ENCODE measurements at regions not wholly inside any gene's neighbourhood (a gene's known extent, or its start where the extent isn't known, plus 50 kb on each side); places are given as distances from the start of the nearest gene placed in this dataset.

GRCh38 chr12:73185403-73185802 is 913.2 kb downstream of the TRHDE start:
- no peaks in the 10 kb centered on the region for H3K4me1 ChIP-seq
- no peak for DNase-seq
- no peaks in the 10 kb centered on the region for H3K36me3 ChIP-seq
- H3K27me3 ChIP-seq: no peaks in the 10 kb centered on the region
- intact Hi-C loops (cut with DNase I): no loop called here
- TF ChIP-seq POLR2AphosphoS5 (IDR thresholded peaks at IDR 0.05): no peak
- WGBS, 2 donors: 78 to 97% methylated on average over 1 of the region's 1 CpG
- H3K9me3 ChIP-seq: peaks cover 0 to 8% (median 4%) of the 10 kb centered on the region in 4 donors
- no peak overlapping the region for H3K4me3 ChIP-seq
- H3K27ac ChIP-seq: no peak overlapping the region

DNA sequence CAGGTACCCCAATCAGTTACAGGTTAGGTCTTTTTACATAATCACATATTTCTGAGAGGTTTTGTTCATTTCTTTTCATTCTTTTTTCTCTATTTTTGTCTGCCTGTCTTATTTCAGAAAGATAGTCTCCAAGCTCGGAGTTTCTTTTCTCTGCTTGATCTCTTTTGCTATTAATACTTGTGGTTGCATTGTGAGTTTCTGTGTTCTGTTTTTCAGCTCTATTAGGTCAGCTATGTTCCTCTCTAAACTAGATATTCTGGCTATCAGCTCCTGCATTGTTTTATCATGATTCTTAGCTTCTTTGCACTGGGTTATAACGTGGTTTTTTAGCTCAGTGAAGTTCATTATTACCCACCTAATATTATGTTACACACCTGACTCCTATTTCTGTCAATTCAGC is 914.1 kb downstream of the TRHDE start:
- TF ChIP-seq POLR2AphosphoS5 (IDR thresholded peaks at IDR 0.05) (no peak), EP300 (IDR thresholded peaks at IDR 0.05) (no peak), POLR2A (IDR thresholded peaks at IDR 0.05) (no peak)
- TF ChIP-seq, protein P1, sequence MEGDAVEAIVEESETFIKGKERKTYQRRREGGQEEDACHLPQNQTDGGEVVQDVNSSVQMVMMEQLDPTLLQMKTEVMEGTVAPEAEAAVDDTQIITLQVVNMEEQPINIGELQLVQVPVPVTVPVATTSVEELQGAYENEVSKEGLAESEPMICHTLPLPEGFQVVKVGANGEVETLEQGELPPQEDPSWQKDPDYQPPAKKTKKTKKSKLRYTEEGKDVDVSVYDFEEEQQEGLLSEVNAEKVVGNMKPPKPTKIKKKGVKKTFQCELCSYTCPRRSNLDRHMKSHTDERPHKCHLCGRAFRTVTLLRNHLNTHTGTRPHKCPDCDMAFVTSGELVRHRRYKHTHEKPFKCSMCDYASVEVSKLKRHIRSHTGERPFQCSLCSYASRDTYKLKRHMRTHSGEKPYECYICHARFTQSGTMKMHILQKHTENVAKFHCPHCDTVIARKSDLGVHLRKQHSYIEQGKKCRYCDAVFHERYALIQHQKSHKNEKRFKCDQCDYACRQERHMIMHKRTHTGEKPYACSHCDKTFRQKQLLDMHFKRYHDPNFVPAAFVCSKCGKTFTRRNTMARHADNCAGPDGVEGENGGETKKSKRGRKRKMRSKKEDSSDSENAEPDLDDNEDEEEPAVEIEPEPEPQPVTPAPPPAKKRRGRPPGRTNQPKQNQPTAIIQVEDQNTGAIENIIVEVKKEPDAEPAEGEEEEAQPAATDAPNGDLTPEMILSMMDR (IDR thresholded peaks at IDR 0.05): no peak
- DNase-seq: no peak
- 61 to 80% methylated on average over 2 of the region's 2 CpGs for WGBS, 2 donors
- Histone ChIP-seq H3K27me3 (no peaks in the 10 kb centered on the region), H3K36me3 (no peaks in the 10 kb centered on the region), H3K4me3 (no peak overlapping the region), H3K4me1 (no peaks in the 10 kb centered on the region), H3K27ac (no peak overlapping the region), H3K9me3 (peaks cover 0 to 8% (median 4%) of the 10 kb centered on the region in 4 donors)
- intact Hi-C loops (cut with DNase I): no loop called here

DNA sequence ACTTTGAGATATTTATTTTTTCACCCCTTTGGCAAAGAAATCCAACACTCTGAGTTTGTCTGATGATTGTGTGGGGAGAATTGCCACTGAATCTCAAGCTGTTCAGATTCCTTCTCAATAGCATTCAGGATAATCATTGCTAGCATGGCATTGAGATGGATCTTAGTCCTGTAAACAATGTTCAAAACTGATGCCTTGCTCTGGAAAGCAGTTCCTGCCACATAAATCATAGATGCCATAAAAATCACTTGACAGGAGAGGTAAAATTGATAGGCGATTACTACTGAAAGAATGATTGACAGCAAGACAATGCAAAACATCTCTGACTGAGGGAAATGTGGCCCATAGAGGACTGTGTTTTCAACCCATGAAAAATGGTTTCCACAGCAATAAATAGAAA is 915.6 kb downstream of the TRHDE start:
- 63 to 64% methylated on average over 1 of the region's 1 CpG for whole genome bisulfite sequencing, 2 donors
- no peak for DNase-seq
- TF ChIP-seq, protein P1 (IDR thresholded peaks at IDR 0.05): no peak
- TF ChIP-seq EP300 (IDR thresholded peaks at IDR 0.05) (no peak), POLR2A (IDR thresholded peaks at IDR 0.05) (no peak), POLR2AphosphoS5 (IDR thresholded peaks at IDR 0.05) (no peak)
- Histone ChIP-seq H3K4me3 (no peak overlapping the region), H3K27ac (no peak overlapping the region), H3K36me3 (no peaks in the 10 kb centered on the region), H3K9me3 (peaks cover 0 to 8% (median 4%) of the 10 kb centered on the region in 4 donors), H3K27me3 (no peaks in the 10 kb centered on the region), H3K4me1 (no peaks in the 10 kb centered on the region)
- intact Hi-C loops (cut with DNase I): no loop called here

GRCh38 chr12:73210548-73211204 is 938.5 kb downstream of the TRHDE start:
- Histone ChIP-seq H3K4me3 (no peak overlapping the region), H3K27ac (no peak overlapping the region), H3K27me3 (no peaks in the 10 kb centered on the region), H3K36me3 (no peaks in the 10 kb centered on the region), H3K9me3 (no peaks in the 10 kb centered on the region), H3K4me1 (no peaks in the 10 kb centered on the region)
- TF ChIP-seq POLR2A (IDR thresholded peaks at IDR 0.05): no peak
- TF ChIP-seq POLR2AphosphoS5 (IDR thresholded peaks at IDR 0.05): no peak
- TF ChIP-seq EP300 (IDR thresholded peaks at IDR 0.05): no peak
- TF ChIP-seq, protein P1 (IDR thresholded peaks at IDR 0.05): no peak
- no peak for DNase-seq
- intact Hi-C loops (cut with DNase I): no loop called here
- WGBS, 2 donors: 80 to 86% methylated on average over 5 of the region's 5 CpGs

DNA sequence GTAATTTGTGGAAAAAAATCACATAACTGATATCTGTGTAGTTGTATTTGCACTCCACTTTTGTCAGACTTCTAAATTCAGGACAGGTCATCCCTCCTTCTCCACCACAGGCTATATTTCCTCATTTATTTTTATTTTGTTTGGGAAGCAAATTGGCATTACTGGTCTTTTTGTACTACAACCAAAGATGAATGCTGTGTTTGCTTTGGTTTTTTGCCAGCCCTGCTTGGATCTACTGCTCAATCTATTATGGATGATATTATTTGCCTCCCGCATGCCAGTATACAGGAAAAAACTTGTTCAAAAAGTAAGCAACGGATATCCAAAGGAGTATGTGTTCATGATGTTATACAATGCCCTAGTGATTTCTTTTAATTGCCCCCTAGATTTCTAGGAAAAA is 948.8 kb downstream of the TRHDE start:
- H3K27me3 ChIP-seq: no peaks in the 10 kb centered on the region
- H3K27ac ChIP-seq: no peak overlapping the region
- H3K4me1 ChIP-seq: no peaks in the 10 kb centered on the region
- intact Hi-C loops (cut with DNase I): no loop called here
- no peak overlapping the region for H3K4me3 ChIP-seq
- no peaks in the 10 kb centered on the region for H3K36me3 ChIP-seq
- H3K9me3 ChIP-seq: no peaks in the 10 kb centered on the region
- no peak for TF ChIP-seq EP300 (IDR thresholded peaks at IDR 0.05)
- TF ChIP-seq, protein P1 (IDR thresholded peaks at IDR 0.05): no peak
- TF ChIP-seq POLR2A (IDR thresholded peaks at IDR 0.05): no peak
- TF ChIP-seq POLR2AphosphoS5 (IDR thresholded peaks at IDR 0.05): no peak
- WGBS, 2 donors: 83 to 87% methylated on average over 2 of the region's 2 CpGs
- no peak for DNase-seq
